ENCODE measurements at regions not wholly inside any gene's neighbourhood (a gene's known extent, or its start where the extent isn't known, plus 50 kb on each side); places are given as distances from the start of the nearest gene placed in this dataset.

DNA sequence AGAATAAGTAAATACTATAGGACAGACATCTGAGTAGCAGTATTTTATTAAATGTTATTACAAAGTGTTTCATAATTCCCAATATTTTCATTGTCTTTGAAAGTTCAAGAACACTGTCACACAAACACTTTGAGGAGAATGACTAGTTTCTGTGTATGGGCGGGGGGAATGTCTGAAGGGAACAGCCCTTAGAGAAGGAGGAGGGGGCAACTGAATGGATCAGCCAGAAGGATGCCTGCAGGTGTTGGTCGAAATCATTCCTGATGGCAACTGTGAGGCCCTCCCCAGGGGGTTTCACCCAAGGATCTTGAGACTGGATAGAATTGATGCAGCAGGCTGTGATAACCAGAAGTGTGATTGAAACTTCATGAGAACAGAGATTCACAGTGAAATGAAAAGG is 223.2 kb upstream of the C1orf87 start:
- no peak for DNase-seq (ENCODE audit: extremely low read depth, low read depth)
- TF ChIP-seq, protein P1, sequence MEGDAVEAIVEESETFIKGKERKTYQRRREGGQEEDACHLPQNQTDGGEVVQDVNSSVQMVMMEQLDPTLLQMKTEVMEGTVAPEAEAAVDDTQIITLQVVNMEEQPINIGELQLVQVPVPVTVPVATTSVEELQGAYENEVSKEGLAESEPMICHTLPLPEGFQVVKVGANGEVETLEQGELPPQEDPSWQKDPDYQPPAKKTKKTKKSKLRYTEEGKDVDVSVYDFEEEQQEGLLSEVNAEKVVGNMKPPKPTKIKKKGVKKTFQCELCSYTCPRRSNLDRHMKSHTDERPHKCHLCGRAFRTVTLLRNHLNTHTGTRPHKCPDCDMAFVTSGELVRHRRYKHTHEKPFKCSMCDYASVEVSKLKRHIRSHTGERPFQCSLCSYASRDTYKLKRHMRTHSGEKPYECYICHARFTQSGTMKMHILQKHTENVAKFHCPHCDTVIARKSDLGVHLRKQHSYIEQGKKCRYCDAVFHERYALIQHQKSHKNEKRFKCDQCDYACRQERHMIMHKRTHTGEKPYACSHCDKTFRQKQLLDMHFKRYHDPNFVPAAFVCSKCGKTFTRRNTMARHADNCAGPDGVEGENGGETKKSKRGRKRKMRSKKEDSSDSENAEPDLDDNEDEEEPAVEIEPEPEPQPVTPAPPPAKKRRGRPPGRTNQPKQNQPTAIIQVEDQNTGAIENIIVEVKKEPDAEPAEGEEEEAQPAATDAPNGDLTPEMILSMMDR (IDR thresholded peaks at IDR 0.05; ENCODE audit: low read depth, low read length, missing control alignments): no peak
- H3K4me3 ChIP-seq (replicated peaks; ENCODE audit: low read depth, low read length): no peak overlapping the region

DNA sequence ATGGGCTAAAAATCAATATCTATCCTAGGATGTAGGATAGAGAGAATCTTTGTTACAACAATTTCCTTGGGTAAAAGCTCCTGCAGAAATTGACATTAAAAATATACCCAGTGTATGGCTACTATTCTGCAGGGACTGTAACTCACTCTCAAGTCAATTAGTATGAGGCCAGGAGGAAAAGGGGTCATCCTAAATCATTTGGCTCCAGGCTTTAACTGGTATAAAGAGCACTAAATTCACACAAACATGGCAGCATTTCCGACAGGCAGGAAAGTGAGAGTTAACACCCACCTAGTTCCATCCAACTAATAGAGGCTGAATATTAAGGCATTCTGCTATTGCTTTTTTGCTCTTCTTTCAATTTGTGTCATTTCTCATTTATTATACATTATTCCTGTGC is 218.6 kb upstream of the C1orf87 start:
- no peak for DNase-seq (ENCODE audit: extremely low read depth, low read depth)
- no peak overlapping the region for H3K4me3 ChIP-seq (replicated peaks; ENCODE audit: low read depth, low read length)
- TF ChIP-seq, protein P1 (IDR thresholded peaks at IDR 0.05; ENCODE audit: low read depth, low read length, missing control alignments): no peak

DNA sequence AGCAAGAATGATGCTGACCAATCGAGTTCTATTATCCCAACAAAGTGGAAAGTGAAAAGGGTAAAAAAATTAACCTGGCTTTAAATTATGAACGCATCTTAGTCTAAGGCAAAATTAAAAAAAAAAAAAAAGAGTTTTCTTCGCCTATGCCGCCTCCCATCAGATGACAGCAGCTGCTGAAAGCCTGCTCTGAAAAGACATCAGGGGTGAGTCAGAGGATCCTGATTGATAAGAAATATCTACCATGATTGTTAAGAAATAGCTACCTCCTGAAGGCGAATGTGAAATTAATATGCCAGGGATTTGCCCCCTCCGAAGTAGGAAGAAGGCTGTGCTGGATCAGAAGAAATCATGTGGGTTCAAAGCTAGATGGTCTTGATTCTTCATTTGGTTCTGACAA is 216.8 kb upstream of the C1orf87 start:
- DNase-seq (ENCODE audit: extremely low read depth, low read depth): no peak
- TF ChIP-seq, protein P1 (IDR thresholded peaks at IDR 0.05; ENCODE audit: low read depth, low read length, missing control alignments): no peak
- H3K4me3 ChIP-seq (replicated peaks; ENCODE audit: low read depth, low read length): no peak overlapping the region

DNA sequence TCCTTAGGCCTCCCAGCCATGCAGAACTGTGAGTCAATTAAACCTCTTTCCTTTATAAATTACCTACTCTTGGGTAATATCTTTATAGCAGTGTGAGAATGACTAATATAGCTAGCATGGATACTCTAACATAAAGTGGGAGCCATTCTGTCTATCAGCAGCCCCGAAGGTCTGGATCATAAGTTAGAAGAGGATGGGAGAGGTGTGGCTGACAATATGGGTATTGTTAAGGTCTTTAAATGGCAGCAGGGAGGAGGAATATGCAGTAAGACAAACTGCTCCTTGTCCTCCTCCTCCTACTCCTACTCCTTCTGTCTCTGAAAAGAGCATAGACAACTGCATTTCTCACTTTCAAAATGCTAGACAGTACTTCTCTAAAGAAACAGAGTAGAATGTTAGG is 214.0 kb upstream of the C1orf87 start:
- TF ChIP-seq, protein P1 (IDR thresholded peaks at IDR 0.05; ENCODE audit: low read depth, low read length, missing control alignments): no peak
- DNase-seq (ENCODE audit: extremely low read depth, low read depth): no peak
- H3K4me3 ChIP-seq (replicated peaks; ENCODE audit: low read depth, low read length): no peak overlapping the region

DNA sequence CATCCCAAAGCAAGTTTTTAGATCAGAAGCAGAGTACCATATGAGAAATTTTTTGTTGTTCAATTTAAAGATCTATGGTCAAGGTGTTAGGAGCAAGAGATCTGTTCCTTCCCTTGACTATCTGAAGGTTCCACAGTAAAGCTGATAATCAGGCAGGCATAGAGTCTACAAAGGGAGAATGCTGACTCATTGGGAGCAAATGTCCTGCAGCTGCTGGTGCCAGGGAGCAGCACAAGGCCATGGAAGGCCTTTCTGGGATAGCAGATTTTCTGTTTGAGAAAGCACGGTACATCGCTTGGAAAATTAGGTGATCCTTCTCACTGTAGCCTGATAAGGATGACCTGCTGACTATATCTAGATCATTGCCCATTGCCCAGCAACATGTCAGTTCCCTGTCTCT is 210.1 kb upstream of the C1orf87 start:
- TF ChIP-seq, protein P1 (IDR thresholded peaks at IDR 0.05; ENCODE audit: low read depth, low read length, missing control alignments): no peak
- no peak overlapping the region for H3K4me3 ChIP-seq (replicated peaks; ENCODE audit: low read depth, low read length)
- DNase-seq (ENCODE audit: extremely low read depth, low read depth): no peak

DNA sequence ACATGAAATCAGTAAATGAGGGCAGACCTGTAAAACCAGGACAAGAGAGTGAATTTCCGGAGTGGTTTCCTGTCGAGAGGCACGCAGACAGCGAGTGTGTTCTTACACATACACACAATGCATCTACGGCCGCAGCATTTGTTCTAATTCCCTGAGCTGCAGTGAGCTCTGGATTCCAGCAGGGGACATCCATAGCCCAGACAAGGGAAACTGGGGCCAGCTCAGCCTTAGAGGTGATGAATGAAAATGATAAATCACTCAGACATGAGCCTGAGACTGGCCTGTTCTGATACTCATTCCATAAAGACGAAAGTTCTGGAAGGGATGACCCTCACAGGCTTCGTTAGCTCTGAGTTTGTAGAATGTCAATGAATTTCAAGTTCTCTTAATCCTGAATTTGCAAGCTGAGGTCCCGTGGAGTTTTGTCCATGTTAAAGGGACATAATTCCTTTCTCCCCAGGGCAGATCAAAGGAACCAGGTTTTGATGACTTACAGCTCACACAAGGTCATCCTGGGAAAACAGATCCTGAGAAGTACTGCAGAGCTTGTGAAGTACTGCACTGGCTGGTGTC is 207.9 kb upstream of the C1orf87 start:
- peak; percentile 19 for DNase-seq (ENCODE audit: extremely low read depth, low read depth)
- H3K4me3 ChIP-seq (replicated peaks; ENCODE audit: low read depth, low read length): no peak overlapping the region
- TF ChIP-seq, protein P1 (IDR thresholded peaks at IDR 0.05; ENCODE audit: low read depth, low read length, missing control alignments): peak; percentile 80

DNA sequence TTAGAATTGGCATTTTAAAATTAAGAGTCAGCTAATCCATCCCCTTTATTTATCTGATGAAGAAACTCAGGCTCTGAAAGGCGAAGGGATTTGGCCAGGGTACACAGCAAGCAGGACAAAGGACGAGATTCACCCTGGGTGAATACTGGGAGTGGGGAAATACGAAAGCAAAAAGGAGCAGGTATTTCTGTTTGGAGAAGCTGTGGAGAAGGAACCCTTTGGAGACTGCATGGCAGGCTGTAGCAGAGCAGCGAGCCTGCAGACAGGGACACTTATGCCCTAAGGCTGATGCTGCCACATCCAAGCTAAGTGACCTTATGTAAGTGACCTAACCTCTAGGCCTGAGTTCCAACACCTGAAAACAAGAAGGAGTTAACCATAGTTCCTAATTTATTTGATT is 207.2 kb upstream of the C1orf87 start:
- no peak for DNase-seq (ENCODE audit: extremely low read depth, low read depth)
- TF ChIP-seq, protein P1 (IDR thresholded peaks at IDR 0.05; ENCODE audit: low read depth, low read length, missing control alignments): no peak
- H3K4me3 ChIP-seq (replicated peaks; ENCODE audit: low read depth, low read length): no peak overlapping the region

Data from HFF-Myc (cell line).